Right atrium auricular region (tissue), 2 donors: ENCODE measurements at regions not wholly inside any gene's neighbourhood (a gene's known extent, or its start where the extent isn't known, plus 50 kb on each side); places are given as distances from the start of the nearest gene placed in this dataset.

ENCODE experiments used
- DNase-seq: peaks from one replicate; pipeline ENCODE4 v3.0.0-alpha.2; 2019; ENCODE audit warnings: low spot score
- H3K27ac ChIP-seq, 2 donors: fragments of 200-600 bp; sonication (generic); 1 replicate in 1 of 2; 2 replicates in 1 of 2; pipeline ENCODE4 v1.5.1; 2016 to 2019
- H3K27me3 ChIP-seq, 2 donors: fragments of 200-600 bp; sonication (generic); one replicate each; pipeline versions ENCODE4 v1.5.1 to v1.6.0; 2017 to 2019
- H3K36me3 ChIP-seq: fragments of 200-600 bp; sonication (generic); one replicate; pipeline ENCODE4 v1.5.1; 2016
- H3K4me1 ChIP-seq, 2 donors: fragments of 200-600 bp; sonication (generic); one replicate each; pipeline versions ENCODE4 v1.5.1 to v1.6.0; 2017 to 2019
- H3K4me3 ChIP-seq, 2 donors: fragments of 200-600 bp; sonication (generic); 1 replicate in 1 of 2; 2 replicates in 1 of 2; pipeline ENCODE4 v1.5.1; 2017 to 2019; ENCODE audit warnings: mild to moderate bottlenecking in 1 of 2, moderate library complexity in 1 of 2
- H3K9me3 ChIP-seq, 2 donors: fragments of 200-600 bp; sonication (generic); one replicate each; pipeline ENCODE4 v1.5.1; 2019
- CTCF ChIP-seq, 2 donors: fragments of 200-600 bp; sonication (generic); IDR thresholded peaks; one replicate each; pipeline ENCODE4 v1.5.1; 2019; ENCODE audit warnings: antibody characterized with exemption in 2 of 2

GRCh38 chr1:116276532-116276931, 96.5 kb upstream of the ATP1A1 start:
- H3K36me3 ChIP-seq = no peaks in the 10 kb centered on the region
- no peak for DNase-seq
- no peak overlapping the region for H3K27ac ChIP-seq
- H3K4me3 ChIP-seq = no peak overlapping the region
- TF ChIP-seq CTCF (IDR thresholded peaks at IDR 0.05) = no peak
- H3K27me3 ChIP-seq = no peaks in the 10 kb centered on the region
- no peaks in the 10 kb centered on the region for H3K4me1 ChIP-seq
- H3K9me3 ChIP-seq = no peaks in the 10 kb centered on the region

- no peaks in the 10 kb centered on the region for H3K27me3 ChIP-seq
- no peaks in the 10 kb centered on the region for H3K36me3 ChIP-seq
- no peak for TF ChIP-seq CTCF (IDR thresholded peaks at IDR 0.05)
- H3K4me3 ChIP-seq = no peak overlapping the region
- no peak overlapping the region for H3K27ac ChIP-seq
- H3K4me1 ChIP-seq = no peaks in the 10 kb centered on the region
- no peaks in the 10 kb centered on the region for H3K9me3 ChIP-seq
- DNase-seq = no peak
Observed at GRCh38 chr1:116277840-116278540, 95.1 kb upstream of the ATP1A1 start.

GRCh38 chr1:116278541-116278866, 94.5 kb upstream of the ATP1A1 start:
- Histone ChIP-seq H3K4me1 (no peaks in the 10 kb centered on the region), H3K27ac (no peak overlapping the region), H3K9me3 (no peaks in the 10 kb centered on the region), H3K4me3 (no peak overlapping the region), H3K27me3 (no peaks in the 10 kb centered on the region), H3K36me3 (no peaks in the 10 kb centered on the region)
- TF ChIP-seq CTCF (IDR thresholded peaks at IDR 0.05) = no peak
- DNase-seq = no peak

GRCh38 chr1:116279715-116280114, 93.3 kb upstream of the ATP1A1 start:
- TF ChIP-seq CTCF (IDR thresholded peaks at IDR 0.05) = no peak
- DNase-seq = no peak

GRCh38 chr1:116284819-116285390, 88.1 kb upstream of the ATP1A1 start:
- Histone ChIP-seq H3K27ac (no peak overlapping the region), H3K4me1 (no peaks in the 10 kb centered on the region), H3K36me3 (no peaks in the 10 kb centered on the region), H3K4me3 (no peak overlapping the region), H3K27me3 (no peaks in the 10 kb centered on the region), H3K9me3 (no peaks in the 10 kb centered on the region)
- no peak for TF ChIP-seq CTCF (IDR thresholded peaks at IDR 0.05)
- no peak for DNase-seq

More at GRCh38 chr1:116279715-116280114, 93.3 kb upstream of the ATP1A1 start:
- Histone ChIP-seq H3K9me3 (no peaks in the 10 kb centered on the region), H3K27me3 (no peaks in the 10 kb centered on the region), H3K36me3 (no peaks in the 10 kb centered on the region), H3K27ac (no peak overlapping the region), H3K4me3 (no peak overlapping the region), H3K4me1 (no peaks in the 10 kb centered on the region)

- no peak for DNase-seq
- Histone ChIP-seq H3K9me3 (no peaks in the 10 kb centered on the region), H3K27ac (no peak overlapping the region), H3K27me3 (no peaks in the 10 kb centered on the region), H3K36me3 (no peaks in the 10 kb centered on the region), H3K4me1 (no peaks in the 10 kb centered on the region), H3K4me3 (no peak overlapping the region)
- TF ChIP-seq CTCF (IDR thresholded peaks at IDR 0.05) = no peak
Observed at GRCh38 chr1:116286541-116286971, 86.5 kb upstream of the ATP1A1 start.
